NCI-H2107 treated with DMSO at 0.1 percent for 48 hours (cell line): ENCODE measurements at regions not wholly inside any gene's neighbourhood (a gene's known extent, or its start where the extent isn't known, plus 50 kb on each side); places are given as distances from the start of the nearest gene placed in this dataset.
"Not testable (repeated sequence)": the region's sequence is repeated elsewhere in the genome, so short reads cannot be mapped to it uniquely, and the experiment has no call there.

Experiments
- DNase-seq: peaks from one replicate; lab custom pipeline; 2025; ENCODE audit not compliant: unreplicated experiment; lab: John Stamatoyannopoulos, UW

DNA sequence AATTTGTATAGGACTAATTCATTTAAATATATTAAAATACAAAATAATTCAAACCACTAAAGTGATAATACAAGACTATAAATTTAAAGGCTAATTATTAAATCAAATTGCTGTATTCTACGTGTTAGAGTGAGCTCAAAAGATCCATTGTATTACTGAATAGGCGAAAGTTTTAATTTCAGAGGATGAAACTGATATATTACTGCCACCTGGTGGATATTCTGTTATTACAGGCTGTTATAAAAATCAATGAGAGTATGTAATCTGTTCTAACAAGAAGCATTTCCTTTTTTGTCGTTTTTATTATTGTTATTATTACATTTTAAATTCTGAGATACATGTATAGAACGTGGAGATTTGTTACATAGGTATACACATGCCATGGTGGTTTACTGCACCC lies 1239.6 kb upstream of the USP9Y start:
- peak; percentile 0 for DNase-seq

DNA sequence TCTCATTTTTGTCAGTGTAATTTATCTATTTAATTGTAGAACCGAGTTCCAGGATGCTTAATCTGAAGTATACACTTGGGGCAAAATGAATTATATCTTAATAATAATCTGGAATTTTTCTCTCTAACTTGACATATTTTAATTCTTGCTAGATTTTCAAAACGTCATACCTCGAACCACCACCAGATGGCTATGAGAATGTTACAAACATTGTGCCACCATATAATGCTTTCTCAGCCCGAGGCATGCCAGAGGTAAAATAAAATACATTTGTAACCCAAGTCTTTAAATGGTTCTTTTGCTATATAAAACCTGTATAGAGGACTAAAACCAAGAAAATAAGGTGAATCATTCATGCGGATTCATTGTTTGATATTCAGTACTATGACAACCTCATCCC lies 1234.3 kb upstream of the USP9Y start:
- DNase-seq = not testable (repeated sequence)
